ENCODE measurements at regions not wholly inside any gene's neighbourhood (a gene's known extent, or its start where the extent isn't known, plus 50 kb on each side); places are given as distances from the start of the nearest gene placed in this dataset.

DNA sequence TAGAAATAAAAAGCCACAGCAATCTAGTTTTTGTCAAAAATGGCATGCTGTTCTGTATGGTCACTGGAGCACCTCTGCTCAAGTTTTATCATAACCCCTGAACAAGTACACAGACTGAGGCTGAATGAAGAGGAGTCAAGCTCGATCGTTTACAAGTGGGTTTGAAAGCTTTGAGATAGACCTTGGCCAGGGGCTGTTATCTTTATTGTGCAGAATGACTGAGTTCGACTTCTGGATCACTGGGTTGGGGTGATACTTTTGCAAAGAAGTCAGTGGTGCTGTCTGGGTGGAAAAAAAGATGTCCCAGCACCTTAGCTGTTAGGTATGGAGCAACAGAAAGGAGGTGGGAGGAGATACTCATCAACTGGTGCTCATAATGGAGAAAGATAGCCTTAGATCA lies 446.0 kb downstream of the HACE1 start:
- DNase-seq = no peak

DNA sequence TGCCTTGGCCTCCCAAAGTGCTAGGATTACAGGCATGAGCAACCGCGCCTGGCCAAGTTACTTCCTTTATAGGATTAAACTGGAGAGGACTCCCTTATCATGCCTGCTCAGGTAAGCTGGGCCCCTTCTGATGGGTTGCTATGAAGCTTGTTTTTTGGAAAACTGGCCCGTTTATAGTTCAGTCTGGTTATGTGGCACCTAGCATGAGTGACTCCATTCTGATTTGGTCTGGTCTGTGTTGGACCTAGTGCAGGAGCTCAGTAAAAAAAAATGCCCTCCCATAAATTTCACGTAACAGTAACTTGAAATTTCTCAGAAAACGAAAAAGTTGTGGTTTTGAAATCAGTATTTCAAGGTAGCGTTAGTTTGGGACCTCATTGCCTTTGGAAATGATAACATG lies 448.4 kb downstream of the HACE1 start:
- DNase-seq = no peak

DNA sequence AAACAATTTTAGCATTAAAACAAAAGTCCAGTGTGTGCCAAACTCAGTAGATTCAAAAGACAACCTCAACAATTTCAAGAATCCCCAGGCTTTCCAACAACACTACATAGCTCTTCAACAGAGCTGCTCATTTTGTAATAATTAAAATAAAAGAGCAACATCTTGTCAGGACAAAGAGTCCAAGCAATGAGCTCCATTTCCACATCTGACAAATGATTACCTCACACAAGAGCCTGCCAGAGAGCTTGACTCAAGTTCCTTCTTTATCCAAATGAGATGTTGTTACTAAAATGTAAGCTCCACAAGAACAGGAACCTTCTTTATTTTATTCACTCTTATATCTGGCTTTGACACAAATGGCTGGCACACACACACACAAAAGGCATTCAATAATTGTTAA lies 449.8 kb downstream of the HACE1 start:
- peak; percentile 66 to 69 for DNase-seq

DNA sequence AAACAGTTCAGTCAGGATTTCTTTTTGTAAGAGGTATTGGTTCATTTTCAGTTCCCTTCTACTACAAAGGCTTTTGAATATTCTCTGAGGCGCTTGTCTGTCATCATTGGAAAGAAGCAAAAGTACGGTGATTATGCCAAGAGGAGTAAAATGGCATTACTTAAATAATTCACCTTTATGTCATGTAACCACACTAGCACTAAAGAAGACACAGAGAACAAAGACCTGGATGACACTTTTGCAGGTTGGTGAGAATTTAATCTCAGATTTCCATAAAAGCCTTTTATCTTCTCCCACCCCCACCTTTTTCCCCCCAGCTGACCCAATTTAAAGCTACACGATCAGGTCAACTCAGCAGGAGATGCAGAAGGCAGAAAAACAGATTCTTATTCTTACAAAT lies 451.8 kb downstream of the HACE1 start:
- no peak for DNase-seq

DNA sequence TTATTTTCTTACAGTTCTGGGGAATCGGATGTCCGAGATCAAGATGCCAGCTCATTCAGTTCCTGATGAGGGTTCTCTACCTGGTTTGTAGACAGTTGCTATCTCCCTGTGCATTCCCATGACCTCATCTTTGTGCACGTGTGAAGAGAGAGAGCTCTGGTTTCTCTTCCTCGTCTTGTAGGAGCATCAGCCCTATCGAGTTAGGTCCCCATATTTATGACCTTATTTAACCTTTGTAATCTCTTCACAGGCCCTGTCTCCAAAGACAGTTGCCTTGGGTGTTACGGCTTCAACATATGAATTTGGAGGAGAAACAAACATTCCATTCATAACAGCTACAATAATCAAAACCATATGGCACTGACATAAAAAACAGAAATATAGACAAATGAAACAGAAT lies 455.3 kb downstream of the HACE1 start:
- DNase-seq = no peak

DNA sequence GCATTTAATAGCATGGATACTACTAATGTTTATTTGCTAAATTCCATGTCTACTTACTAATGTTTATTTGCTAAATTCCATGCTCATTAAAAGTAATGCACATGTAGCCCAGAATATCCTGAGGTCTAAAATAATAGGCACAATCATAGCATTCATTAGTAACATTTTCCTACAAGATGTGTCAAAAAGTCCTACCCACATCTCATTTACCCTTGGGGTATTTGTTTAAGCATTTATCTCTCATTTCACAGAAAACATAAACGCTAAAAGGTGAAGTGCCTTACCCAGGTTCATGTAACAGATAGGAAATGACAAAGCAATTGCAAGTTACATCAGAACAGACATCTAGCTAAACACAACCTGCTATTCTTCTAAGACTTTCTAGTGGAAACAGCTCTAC lies 457.1 kb downstream of the HACE1 start:
- DNase-seq = no peak

DNA sequence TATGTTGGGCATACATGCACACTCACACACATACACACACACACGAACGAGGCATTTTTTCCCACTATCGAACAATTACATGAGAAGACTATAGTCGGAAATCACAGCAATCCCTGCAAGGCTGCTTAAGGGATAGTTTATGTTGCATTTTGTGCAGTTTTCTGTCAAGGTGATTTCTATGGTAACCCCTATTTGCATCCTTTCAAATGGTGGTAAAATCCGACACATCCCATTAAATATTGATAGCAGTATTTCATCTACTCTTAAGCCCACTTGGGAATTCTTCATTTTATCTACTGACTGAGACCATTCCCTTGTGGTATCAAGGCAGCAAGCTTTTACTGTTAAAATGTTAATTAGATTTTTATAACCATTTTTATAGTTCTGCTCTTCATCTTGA lies 457.8 kb downstream of the HACE1 start:
- DNase-seq = no peak

DNA sequence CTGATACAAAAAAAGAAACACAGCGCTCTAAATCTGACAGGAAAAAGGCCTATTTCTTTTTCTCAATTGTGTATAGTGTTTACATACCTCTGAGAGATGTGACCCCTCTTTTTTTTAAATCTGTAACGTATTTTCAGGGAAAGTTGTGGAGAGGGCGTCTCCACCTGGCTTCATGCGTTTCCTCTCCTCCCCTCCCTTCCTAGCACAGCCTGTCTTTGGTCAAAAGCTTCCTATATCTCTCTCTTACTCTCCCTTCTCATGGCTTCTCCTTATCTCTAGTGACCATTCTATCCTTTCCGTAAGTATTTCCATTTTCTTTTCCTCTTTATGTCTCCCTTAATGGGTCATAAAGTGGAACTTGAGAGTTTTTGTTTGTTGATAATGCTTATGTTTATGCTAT lies 458.9 kb downstream of the HACE1 start:
- no peak for DNase-seq

DNA sequence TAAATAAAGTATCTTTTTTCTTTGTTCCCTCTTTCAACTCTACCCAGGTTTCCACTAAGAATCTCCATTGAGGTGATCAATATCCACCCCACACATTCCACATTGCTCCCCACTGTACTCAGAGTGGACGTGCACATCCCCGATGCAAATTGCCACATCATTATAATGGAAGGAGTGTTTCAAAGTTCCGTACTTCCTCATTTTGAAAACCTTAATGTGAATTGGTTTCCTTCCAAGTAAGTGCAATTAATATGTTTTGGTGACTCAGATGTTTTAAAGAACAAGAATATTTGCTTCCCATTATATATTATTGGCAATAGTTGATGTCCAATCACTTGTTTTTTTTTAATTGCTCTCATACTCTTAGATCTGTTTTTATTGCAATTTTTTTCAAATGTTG lies 463.6 kb downstream of the HACE1 start:
- peak; percentile 71 to 83 for DNase-seq

DNA sequence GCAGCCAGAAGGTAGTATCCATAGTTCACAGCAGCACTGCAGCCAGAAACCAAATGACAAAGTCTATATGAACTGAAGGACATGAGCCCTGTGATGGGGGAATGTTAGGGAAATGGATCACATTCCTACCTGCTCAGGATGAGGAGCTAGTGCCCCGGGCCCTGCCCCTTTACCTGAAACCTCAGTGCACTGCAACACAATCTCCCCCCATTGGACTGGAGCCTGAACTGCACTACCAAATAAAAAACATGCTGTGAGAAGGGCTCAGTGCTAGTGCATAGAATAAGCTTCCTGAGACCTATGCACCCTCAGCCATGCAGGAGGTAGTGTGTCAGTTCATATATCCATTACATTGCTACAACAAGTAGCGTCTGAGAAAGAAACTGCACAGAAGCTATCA lies 477.8 kb downstream of the HACE1 start:
- DNase-seq = no peak

DNA sequence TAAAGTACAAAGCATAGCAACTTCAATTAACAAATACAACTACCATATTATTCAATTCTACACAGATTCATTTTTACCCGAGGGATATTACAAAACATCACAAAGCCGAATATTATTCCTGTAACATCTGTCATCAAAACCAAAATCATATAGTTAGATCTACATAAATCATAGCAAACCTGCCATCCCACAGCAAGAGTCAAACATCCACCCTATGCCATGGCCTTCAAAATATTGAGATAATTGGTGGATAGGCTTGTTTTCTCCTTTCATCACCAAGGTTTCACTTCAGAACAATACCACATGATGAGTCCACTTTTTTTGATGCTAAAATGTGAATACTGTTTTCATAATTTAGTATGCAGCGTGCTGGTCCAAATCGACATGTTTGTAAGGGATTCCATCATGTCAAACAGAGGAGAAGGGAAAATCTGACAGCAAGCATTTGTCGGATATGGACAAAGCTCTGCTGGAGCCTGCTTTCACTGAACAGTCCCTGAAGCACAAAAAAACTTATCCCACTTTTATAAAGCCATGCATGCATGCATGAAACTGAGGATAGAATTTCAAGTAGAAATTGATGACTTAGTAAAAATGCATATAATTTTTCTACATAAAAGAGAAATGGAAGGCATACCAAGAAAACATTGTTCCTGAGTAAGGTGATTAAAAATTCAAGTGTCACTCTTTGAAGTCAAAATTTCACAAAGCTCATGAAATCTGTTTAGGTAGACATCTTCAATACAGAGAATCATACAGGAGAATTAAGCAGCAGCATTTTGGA lies 494.1 kb downstream of the HACE1 start:
- no peak for DNase-seq

DNA sequence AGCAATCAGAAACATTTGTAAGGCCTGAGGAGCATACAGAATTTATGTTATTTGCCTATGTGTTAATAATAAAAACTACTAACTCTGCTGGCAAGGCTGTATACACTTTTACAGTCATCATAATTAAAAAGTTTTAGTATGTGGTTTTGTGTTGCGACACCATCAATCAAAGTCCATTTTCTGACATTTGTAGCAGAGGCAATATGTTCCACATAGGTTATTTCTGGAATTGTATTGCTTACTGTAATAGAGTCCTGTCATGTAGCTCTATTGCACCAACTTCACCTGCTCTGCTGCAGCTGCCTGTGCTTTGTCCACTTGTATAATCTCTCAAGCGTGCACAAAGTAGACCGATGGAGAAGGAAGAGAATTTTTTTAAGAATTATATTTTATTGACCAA lies 501.8 kb downstream of the HACE1 start:
- no peak for DNase-seq

DNA sequence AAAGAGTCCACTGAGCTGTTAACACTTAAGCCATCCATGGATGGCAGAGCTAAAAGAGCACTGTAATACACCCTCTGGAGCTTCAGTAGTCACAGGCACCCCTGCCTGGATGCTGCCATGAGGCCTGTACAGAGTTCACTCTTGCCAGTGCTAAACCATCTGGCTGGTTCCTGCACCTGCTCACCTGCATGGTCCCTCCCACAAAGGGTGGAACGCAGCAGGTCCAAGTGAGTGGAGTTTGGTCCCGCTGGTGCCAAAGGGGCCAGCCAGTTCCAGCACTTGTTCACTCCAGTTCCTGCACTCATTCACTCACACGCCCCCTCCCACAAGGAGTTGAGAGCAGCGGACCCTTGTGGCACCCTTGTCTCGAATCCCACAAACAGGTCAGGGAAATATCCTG lies 503.5 kb downstream of the HACE1 start:
- no peak for DNase-seq

DNA sequence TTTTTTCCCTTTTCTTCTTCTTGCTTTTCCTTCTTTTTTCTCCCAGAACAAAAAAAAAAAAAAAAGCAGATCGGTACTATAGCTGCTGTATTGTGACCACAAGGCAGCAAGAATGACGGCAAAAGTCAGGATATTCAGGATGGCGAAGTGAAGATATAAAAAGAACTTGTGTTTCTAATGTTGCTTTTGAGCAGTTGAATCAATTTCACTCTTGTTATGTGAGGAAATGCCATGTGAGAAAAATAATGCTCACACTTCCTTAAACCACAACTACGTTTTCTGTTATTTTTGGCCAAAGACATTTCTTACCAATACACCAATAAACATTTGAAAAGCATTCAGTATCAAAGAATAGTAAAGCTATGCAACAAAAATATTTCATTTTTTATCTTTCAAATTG lies 510.5 kb downstream of the HACE1 start:
- DNase-seq = no peak

DNA sequence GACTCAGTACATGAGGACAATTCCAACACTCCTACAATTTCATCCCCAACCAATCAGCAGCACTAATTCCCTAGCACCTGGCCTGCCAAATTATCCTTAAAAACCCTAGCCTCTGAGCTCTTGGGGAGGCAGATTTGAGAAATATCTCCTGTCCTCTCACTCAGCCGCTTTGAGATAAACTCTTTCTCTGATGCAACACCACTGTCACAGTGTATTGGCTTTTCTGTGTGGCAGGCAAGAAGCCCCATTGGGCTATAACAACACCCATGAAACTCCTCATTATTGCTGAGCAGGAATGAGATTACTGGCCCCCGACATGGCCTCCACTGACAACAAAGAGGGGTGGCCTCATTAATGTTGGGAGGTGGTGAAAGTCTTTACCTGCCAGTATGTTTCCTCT lies 515.5 kb downstream of the HACE1 start:
- DNase-seq = no peak

DNA sequence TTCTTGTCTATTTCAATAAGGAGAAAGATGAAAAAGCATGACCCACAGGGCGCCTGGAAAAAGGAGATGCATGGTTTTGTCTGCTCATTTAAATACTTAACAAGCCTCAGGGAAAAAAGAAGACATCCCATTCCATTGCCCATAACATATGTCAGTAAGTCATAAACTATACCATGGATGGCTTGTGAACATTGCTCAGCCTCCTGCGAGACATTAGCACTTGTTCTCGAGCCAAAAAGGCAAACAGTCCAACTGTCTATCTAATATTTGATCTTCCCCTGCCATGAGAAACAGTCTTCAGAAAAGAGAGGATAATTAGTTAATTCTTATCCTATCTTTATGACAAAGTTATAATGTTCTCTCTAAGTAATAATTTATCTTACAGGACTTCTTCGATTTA lies 527.4 kb downstream of the HACE1 start:
- DNase-seq = no peak

DNA sequence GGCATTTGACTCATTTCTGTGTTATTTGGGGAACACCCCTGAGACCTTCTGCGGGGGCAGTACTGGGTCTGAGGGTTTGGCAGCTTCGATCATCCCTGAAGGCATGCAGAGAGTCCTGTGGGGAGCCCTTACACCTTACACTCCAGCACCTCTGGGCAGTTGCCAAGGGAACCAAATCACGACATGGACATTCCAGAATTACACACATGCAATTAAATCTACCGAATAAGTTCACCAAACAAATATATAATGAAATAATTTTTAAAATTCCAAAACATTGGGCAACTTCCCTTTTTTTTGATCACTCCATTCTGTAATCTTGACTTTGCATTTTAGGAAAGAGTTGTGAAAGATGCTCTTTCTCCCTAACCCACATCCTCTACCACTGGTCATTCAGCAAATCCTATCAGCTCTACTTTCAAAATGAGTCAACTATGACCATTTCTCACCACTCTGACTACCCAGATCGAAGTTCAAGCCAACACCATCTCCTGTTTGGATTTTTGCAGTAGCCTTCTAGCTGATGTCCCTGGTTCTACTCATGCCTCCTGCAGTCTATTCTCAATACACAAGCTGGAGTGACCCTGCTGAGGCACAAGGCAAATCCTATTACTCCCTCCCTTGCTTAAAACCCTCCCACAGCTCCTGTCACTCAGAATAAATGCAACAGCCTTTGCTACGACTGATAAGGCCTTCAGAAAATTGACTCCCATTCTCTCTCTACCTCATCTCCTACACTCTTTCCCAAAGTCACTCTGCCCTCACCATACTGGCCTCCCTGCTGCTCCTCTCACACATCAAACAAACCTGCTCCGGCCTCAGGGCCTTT lies 533.3 kb downstream of the HACE1 start:
- peak; percentile 87 to 91 for DNase-seq

DNA sequence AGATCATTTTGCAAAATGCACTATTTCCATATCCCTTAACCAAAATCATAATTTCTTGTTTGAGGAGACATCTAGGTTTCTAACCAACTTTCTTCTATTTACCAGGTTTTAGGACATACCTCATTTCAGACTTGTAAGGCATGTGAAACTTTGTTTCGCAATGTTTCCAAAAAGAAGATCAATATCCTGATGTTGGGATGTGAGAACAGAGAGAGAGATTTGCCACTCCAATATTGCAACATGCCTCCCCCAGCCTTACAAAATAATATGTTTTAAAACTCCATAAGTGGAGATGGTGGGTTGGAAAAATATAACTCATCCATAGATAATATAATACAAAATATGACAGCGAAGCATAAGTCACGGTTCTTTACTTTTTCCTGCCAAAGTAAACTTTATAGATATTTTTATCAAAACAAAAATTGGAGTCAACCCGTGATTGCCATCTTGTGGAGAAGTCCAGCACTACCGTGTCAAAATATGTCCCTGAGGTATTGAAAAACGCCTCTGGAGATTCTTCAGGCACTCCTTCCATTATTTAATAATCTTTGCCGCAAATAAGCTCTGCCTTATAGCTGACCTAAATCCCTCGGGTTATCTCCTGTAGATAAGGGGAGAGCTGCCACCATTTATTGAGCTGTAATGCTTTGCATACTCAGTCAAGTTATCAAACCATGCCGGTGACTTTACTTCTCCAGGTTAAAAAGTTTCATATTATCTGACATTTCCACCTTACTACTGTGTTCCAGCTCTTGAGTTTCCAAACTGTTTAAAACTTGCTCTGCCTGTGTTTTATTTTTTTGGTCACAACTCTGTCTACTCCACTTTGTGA lies 534.2 kb downstream of the HACE1 start:
- peak; percentile 35 to 45 for DNase-seq

DNA sequence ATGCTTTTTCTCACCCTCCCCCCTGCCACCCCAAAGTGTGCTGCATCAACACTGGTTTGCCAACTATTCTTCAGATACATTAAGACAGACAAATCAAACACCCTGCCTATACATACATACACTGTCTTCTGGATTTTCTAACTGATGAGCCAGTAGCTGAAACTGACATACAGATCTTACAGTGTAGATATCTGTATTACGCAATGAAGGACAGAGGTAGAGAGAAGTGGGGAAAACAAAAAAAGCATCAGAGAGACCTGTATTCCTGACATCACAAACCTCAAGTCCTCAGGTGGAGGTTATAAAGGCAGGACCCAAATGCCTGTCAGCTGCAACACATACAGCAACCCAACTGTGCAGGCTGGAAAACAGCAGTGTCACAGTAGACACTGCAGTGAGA lies 535.4 kb downstream of the HACE1 start:
- no peak for DNase-seq

DNA sequence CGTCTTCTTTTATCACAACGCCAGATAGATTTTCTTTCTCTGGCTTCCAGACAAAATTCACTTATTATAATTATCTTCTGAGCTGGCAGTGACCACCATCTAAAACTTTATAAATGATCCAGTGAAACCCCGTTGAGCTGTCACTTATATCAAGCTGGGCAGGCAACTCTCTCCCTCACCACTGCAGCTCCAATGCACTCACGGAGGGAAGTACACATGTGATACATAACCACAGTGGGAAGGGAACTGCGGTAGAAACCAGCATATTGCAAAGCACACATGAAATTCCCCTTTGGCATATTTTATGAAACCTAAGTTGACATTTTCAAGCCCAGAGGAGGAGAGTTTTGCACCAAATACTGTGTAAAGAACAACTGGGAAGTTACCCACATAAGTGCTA lies 536.9 kb downstream of the HACE1 start:
- peak; percentile 49 to 57 for DNase-seq

DNA sequence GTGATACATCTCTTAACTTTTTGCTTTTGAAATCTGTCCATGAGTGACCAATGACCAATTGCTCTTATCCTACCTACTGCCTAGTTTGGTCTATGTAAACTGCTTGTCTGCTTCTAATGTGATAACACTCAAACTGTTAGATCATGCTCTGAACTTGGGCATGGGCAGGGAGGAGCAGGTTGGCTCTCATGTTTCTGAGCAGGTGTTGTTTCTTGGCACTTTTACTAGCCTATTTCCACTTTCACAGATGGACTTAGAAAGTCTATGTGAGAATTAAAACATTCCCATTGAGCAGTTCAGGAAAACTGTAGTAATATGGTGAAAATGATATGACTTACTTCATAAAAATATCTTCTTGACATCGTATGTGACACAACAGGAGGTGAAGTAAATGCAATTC lies 538.4 kb downstream of the HACE1 start:
- DNase-seq = no peak

DNA sequence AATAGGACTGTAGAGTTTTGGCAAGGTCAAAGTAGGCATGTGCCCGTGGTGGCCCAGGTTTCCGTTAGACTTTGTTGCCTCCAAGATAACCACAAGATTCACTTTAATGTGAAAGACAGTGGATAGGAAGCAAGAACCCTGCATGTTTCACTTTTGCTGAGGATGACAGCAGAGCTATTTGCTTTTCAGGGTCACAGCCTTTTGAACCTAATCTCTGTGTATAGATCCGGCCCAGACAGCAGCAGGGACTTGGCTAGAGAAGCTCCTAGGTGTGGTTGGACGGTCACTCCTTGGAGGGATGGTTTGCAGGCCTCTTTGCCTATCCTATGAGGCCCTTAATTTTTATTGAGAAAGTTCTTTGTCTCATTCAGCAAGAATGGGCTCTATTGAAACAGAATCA lies 538.8 kb downstream of the HACE1 start:
- no peak for DNase-seq

DNA sequence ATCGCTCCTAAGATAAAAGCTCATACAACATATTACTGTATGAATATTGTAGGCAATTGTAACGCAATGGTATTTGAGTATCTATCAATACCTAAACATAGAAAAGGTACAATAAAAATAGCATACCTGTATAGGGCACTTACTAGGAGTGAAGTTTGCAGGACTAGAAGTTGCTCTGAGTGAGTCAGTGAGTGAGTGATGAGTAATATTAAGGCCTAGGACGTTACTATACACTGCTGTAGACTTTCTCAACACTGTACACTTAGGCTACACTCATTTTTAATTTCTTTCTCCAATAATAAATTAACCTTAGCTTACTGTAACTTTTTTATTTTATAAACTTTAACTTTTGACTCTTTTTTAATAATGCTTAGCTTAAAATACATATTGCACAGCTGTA lies 546.9 kb downstream of the HACE1 start:
- DNase-seq = no peak

DNA sequence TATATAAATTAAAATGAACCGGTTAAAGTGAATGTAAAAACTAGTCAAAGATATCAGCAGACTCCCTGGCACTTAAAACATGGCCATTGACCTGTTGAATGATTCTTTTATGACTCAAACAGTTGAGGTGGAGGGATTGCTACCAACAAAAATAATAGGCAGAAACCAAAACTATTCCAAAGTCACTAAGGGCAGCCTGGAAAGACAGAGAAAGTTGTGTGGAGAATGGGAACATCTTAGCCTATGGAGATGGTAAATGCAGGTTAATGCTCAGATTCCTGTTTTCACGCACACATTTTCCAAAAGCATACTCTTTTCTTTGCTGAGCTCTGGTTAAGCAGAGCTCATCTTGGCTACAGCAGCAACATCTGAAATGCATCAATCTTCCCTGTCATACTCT lies 553.5 kb downstream of the HACE1 start:
- no peak for DNase-seq

Data from AML-193 (cell line).